Transverse colon (tissue), 4 donors: ENCODE measurements at regions not wholly inside any gene's neighbourhood (a gene's known extent, or its start where the extent isn't known, plus 50 kb on each side); places are given as distances from the start of the nearest gene placed in this dataset.

Experiments
- DNase-seq: peaks from one replicate; pipeline ENCODE4 v3.0.0-alpha.2; 2019
- H3K27ac ChIP-seq, 4 donors: fragments of 200-600 bp; sonication (generic); 2 replicates each; pipeline ENCODE4 v1.5.1; 2016 to 2018; ENCODE audit warnings: inconsistent platforms in 4 of 4
- H3K27me3 ChIP-seq: fragments of 200-600 bp; sonication (generic); 2 replicates; pipeline ENCODE4 v1.5.1; 2017; ENCODE audit warnings: inconsistent platforms
- H3K36me3 ChIP-seq, 4 donors: fragments of 200-600 bp; sonication (generic); 2 replicates each; pipeline ENCODE4 v1.5.1; 2017 to 2019; ENCODE audit warnings: inconsistent platforms in 4 of 4
- H3K4me1 ChIP-seq, 4 donors: fragments of 200-600 bp; sonication (generic); 2 replicates each; pipeline ENCODE4 v1.5.1; 2017 to 2020; ENCODE audit warnings: inconsistent platforms in 4 of 4
- H3K4me3 ChIP-seq, 4 donors: fragments of 200-600 bp; sonication (generic); 1 replicate in 1 of 4; 2 replicates in 3 of 4; pipeline versions ENCODE4 v1.5.1 to v1.6.1; 2017 to 2019; ENCODE audit warnings: inconsistent platforms in 4 of 4
- H3K9me3 ChIP-seq, 2 donors: fragments of 200-600 bp; sonication (generic); 2 replicates each; pipeline ENCODE4 v1.5.1; 2017 to 2019; ENCODE audit warnings: inconsistent platforms in 2 of 2
- EP300 ChIP-seq: sonication (generic); formaldehyde crosslinking; IDR thresholded peaks from one replicate; pipeline ENCODE4 v1.6.1; 2017; ENCODE audit warnings: antibody characterized with exemption, low read depth
- POLR2A ChIP-seq: fragments of 450-650 bp; IDR thresholded peaks from one replicate; pipeline ENCODE4 v1.6.1; 2016; ENCODE audit warnings: antibody characterized with exemption, mild to moderate bottlenecking, moderate library complexity
- POLR2AphosphoS5 ChIP-seq, 3 donors: sonication (generic); formaldehyde crosslinking; IDR thresholded peaks; one replicate each; pipeline ENCODE4 v1.6.1; 2016; ENCODE audit warnings: antibody characterized with exemption in 3 of 3
- WGBS, 2 donors: methylation state at CpG; one replicate each; pipeline ENCODE4 v1.1.5; 2018; ENCODE audit warnings: low coverage in 1 of 2; 5-methylcytosine and 5-hydroxymethylcytosine counted together
- in situ Hi-C, 4 donors: fragments of 200-750 bp; cut with MboI; loops; one replicate each; pipeline versions ENCODE4 v1.15.0 to v1.15.1; 2017; ENCODE audit warnings: low sequenced_read_pairs in 3 of 4, low pct_ligation_motif_present in 1 of 4, low pct_unique_long_range_greater_than_20kb in 1 of 4
- intact Hi-C: fragments of 100-400 bp; cut with DNase I; formaldehyde crosslinking; loops from one replicate; pipeline ENCODE4 v1.15.1; 2023; ENCODE audit warnings: low total_unique reads
- TF ChIP-seq, protein P1 (sequence below), 5 experiments: fragments of 200-600 bp in 3 of 5; fragments of 450-650 bp in 2 of 5; sonication (generic) in 3 of 5; IDR thresholded peaks; 1 replicate in 2 of 5; 2 replicates in 3 of 5; pipeline ENCODE4 v1.5.1; 2016 to 2017; ENCODE audit warnings: antibody characterized with exemption in 5 of 5, inconsistent platforms in 3 of 5, mild to moderate bottlenecking in 2 of 5, moderate library complexity in 1 of 5

DNA sequence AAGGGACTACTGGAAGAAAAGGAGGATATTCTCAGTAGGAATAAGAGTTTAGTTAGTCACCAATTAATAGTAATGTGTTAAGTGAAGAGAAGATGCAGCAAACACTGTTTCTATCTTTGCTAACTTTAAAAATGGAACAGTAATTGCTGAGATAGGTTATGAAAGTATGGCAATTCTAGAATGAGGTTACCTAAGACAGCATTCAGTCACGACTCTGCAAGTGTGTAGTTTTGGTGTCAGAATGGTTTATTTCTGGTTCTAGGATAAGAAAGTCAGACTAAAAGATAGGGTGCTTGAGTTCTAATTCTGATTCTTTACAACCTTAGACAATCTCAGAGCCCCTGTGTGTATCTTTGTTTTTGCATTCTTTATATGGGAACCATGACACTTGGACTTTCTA lies 138.1 kb downstream of the POU4F1 start:
- DNase-seq, result no peak
- Histone ChIP-seq H3K27me3 (no peaks in the 10 kb centered on the region), H3K27ac (no peak overlapping the region), H3K4me1 (no peaks in the 10 kb centered on the region), H3K4me3 (no peak overlapping the region), H3K9me3 (no peaks in the 10 kb centered on the region), H3K36me3 (no peaks in the 10 kb centered on the region)
- WGBS, 2 donors, result 40 to 60% methylated on average over 1 of the region's 1 CpG
- in situ Hi-C loops, result no loop called here
- TF ChIP-seq POLR2A (no peak), EP300 (no peak), POLR2AphosphoS5 (IDR thresholded peaks at IDR 0.05) (no peak)
- TF ChIP-seq, protein P1, sequence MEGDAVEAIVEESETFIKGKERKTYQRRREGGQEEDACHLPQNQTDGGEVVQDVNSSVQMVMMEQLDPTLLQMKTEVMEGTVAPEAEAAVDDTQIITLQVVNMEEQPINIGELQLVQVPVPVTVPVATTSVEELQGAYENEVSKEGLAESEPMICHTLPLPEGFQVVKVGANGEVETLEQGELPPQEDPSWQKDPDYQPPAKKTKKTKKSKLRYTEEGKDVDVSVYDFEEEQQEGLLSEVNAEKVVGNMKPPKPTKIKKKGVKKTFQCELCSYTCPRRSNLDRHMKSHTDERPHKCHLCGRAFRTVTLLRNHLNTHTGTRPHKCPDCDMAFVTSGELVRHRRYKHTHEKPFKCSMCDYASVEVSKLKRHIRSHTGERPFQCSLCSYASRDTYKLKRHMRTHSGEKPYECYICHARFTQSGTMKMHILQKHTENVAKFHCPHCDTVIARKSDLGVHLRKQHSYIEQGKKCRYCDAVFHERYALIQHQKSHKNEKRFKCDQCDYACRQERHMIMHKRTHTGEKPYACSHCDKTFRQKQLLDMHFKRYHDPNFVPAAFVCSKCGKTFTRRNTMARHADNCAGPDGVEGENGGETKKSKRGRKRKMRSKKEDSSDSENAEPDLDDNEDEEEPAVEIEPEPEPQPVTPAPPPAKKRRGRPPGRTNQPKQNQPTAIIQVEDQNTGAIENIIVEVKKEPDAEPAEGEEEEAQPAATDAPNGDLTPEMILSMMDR (IDR thresholded peaks at IDR 0.05), result no peak
- intact Hi-C loops, result no loop called here

GRCh38 chr13:78460176-78460575 lies 143.2 kb downstream of the POU4F1 start:
- no peak overlapping the region for H3K4me3 ChIP-seq
- no peak for TF ChIP-seq EP300
- no peak for TF ChIP-seq POLR2AphosphoS5 (IDR thresholded peaks at IDR 0.05)
- TF ChIP-seq, protein P1 (IDR thresholded peaks at IDR 0.05), result no peak
- no peak for TF ChIP-seq POLR2A
- H3K9me3 ChIP-seq, result no peaks in the 10 kb centered on the region
- no peaks in the 10 kb centered on the region for H3K36me3 ChIP-seq
- 86 to 91% methylated on average over 2 of the region's 2 CpGs for WGBS, 2 donors
- in situ Hi-C loops, result no loop called here
- H3K4me1 ChIP-seq, result no peaks in the 10 kb centered on the region
- H3K27me3 ChIP-seq, result no peaks in the 10 kb centered on the region
- intact Hi-C loops, result no loop called here
- H3K27ac ChIP-seq, result no peak overlapping the region
- no peak for DNase-seq

DNA sequence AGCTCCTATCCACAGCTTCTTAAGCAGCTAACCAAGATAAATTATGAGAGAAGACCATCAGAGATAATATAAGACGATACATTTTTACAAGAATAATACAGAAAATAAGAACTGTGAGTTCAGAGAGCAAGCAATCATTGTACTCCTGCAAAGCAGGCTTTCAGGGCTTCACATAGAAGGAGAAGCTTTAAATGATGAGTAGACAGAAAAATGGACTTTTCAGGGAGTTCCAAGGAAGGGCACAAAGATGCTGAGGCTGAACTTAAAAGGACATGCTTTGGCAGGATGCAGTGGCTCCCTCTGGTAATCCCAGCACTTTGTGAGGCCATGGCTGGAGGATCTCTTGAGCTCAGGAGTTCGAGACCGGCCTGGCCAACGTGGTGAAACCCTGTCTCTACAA lies 159.5 kb downstream of the POU4F1 start:
- WGBS, 2 donors, result 70 to 75% methylated on average over 1 to 4 of the region's 4 CpGs
- no peaks in the 10 kb centered on the region for H3K27me3 ChIP-seq
- no peak overlapping the region for H3K4me3 ChIP-seq
- H3K4me1 ChIP-seq, result no peaks in the 10 kb centered on the region
- in situ Hi-C loops (no loop called here), intact Hi-C loops (no loop called here)
- TF ChIP-seq EP300 (no peak), POLR2A (no peak), POLR2AphosphoS5 (IDR thresholded peaks at IDR 0.05) (no peak)
- TF ChIP-seq, protein P1 (IDR thresholded peaks at IDR 0.05), result no peak
- no peaks in the 10 kb centered on the region for H3K9me3 ChIP-seq
- H3K27ac ChIP-seq, result no peak overlapping the region
- DNase-seq, result no peak
- H3K36me3 ChIP-seq, result no peaks in the 10 kb centered on the region

- TF ChIP-seq, protein P1 (IDR thresholded peaks at IDR 0.05), result no peak
- no peak for TF ChIP-seq POLR2A
- TF ChIP-seq EP300, result no peak
- TF ChIP-seq POLR2AphosphoS5 (IDR thresholded peaks at IDR 0.05), result no peak
- DNase-seq, result no peak
- Histone ChIP-seq H3K27ac (no peak overlapping the region), H3K4me1 (no peaks in the 10 kb centered on the region), H3K4me3 (no peak overlapping the region), H3K9me3 (no peaks in the 10 kb centered on the region), H3K27me3 (no peaks in the 10 kb centered on the region), H3K36me3 (no peaks in the 10 kb centered on the region)
- WGBS, 2 donors, result 66 to 69% methylated on average over 4 of the region's 4 CpGs
- intact Hi-C loops (no loop called here), in situ Hi-C loops (no loop called here)
These were observed 165.6 kb downstream of the POU4F1 start for GRCh38 chr13:78437781-78438180.
